ENCODE measurements at regions not wholly inside any gene's neighbourhood (a gene's known extent, or its start where the extent isn't known, plus 50 kb on each side); places are given as distances from the start of the nearest gene placed in this dataset.
"Not testable (repeated sequence)": the region's sequence is repeated elsewhere in the genome, so short reads cannot be mapped to it uniquely, and the experiment has no call there.

DNA sequence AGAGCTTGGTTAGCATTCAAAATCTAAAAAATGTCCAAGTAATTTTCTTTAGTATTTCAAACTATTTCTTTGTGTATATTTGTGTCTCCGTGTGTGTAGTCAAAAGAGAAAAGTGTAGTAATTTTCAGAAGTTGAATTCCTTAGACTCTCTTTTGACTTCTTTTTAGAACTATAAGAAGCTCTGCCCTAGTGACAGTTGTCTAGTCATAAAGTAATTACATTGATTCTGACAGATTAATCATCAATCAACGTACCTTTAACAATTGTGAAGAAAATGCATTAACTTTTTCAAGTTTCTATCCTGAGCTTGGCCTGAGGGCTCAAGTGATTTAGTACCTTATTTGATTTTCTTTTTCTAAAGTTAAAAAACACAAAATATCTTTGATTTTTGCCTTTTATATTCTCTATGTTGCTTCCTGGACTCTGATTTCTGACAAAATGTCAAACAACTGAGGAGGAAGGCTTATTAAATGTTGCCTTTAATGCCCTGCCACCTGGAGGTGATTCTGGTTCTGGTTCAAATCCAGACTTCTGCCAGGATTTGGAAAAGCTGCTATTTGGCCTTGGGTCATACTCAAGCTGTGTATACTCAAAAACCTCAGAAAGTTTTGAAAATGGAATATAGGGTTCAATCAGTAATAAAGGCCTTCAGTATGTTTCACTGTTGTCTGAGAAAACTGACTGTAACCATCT, 653.6 kb downstream of the NSUN3 start:
- DNase-seq: no peak

DNA sequence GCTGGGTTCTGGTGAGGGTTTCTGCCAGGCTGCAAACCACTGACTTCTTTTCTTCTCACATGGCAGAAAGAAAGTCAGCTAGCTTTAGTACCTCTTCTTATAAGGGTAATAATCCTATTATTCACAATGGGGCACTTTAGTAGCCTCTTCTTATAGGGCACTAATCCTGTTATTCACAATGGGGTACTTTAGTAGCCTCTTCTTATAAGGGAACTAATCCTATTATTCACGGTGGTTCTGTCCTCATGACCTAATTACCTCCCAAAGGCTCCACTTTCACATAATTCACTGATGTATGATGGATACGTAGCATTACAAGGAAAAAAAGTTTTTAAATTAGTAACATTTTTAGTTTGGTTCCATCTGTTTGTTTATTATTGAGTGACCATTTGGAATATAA, 671.3 kb downstream of the NSUN3 start:
- no peak for DNase-seq

DNA sequence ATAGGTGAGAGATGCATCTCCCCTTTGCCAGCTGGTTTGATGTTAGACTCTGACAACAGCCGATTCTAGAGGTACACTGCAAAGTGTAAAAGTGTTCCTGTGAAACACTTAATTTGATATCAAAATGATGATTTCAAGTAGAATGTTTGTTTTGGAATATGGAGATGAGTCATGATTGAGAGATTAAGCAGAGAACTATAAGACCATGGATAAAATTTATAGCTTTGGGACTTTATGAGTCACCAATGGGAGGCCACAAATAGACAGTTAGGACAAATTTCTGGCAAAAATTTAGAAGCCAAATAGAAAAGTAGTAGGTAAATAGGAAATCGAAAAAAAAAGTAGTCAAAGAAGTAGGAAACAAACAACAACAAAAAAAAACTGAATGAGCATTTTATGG, 672.5 kb downstream of the NSUN3 start:
- no peak for DNase-seq

DNA sequence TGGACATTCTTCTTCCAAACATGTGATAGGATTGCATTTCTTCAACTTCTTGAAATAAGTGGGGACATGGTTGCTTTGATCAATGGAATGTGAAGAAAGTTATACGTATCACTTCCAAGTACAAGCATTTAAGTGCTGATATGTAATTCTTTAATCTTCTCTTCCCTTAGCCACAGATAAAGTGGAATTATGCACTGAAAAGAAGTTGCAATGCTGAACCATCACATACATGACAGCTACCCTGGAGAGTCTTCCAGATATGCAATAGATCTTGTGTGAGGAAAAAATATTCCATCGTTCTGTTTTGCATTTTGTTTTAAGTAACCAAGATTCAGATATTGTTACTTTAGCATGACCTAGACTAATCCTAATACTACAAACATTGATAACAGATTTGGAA, 674.3 kb downstream of the NSUN3 start:
- DNase-seq: no peak

DNA sequence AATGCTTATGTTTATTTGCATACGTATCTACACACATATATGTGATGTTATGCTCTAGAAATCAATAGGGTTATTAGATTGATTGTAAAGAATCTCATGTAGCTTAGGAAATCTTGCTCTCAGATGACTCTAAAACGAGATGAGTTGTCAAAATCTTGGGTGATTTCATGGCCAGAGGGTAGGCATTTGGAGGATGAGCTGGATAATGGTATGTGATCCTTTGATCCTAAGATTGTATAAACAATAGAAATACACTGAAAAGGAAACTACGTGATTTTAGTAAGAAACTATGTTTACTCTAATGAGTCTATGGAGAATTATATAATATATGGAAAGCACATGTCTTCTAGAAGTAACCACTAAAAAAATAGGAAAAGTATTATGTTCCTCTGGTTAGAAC, 676.6 kb downstream of the NSUN3 start:
- no peak for DNase-seq

DNA sequence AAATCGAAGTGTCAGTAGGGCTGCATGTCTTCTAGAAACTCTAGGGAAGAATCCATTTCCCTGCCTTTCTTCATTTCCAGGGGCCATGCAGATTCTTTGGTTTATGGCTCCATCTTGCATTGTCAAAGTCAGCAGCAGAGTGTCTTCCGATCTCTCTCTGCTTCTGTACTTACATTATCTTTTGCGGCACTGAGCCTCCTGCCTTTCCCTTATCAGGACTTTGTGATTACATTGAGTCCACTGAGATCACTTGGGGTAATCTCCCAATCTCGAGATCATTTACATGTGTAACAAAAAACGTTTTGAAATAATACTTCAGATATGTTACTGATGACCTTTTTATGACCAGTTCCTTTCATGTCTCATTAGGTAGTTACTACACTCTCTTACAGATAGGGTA, 695.9 kb downstream of the NSUN3 start:
- DNase-seq: no peak

DNA sequence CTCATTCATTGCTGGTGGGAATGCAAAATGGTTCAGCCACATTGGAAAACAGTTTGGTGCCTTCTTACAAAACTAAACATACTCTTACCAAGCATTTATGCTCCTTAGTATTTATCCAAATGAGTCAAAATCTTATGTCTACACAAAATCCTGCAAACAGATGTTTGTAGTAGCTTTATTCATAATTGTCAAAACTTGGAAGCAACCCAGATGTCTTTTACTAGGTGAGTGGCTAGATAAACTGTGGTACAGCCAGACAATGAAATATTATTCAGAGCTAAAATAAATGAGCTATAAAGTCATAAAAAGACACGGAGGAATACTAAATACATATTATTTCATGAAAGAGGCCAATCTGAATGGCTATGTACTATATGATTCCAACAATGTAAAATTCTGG, 709.5 kb downstream of the NSUN3 start:
- no peak for DNase-seq

DNA sequence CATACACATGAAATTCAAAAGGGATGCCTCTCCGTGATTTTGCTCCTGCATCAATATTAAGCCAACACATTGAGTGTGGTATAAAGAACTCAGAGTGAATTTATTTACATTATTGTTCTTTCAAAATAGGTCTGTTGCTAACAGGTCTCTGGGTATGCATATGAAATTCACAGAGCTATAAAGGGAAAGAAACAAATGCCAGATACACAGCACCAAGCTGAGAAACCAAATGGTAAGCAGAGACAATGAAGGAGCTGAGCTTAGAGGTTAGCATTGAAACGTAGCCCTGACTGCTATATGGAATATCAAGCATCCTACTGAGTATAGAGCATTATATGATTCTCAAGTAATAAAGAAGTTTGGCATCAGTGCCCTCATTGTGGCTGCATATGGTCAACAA, 712.9 kb downstream of the NSUN3 start:
- DNase-seq: no peak

DNA sequence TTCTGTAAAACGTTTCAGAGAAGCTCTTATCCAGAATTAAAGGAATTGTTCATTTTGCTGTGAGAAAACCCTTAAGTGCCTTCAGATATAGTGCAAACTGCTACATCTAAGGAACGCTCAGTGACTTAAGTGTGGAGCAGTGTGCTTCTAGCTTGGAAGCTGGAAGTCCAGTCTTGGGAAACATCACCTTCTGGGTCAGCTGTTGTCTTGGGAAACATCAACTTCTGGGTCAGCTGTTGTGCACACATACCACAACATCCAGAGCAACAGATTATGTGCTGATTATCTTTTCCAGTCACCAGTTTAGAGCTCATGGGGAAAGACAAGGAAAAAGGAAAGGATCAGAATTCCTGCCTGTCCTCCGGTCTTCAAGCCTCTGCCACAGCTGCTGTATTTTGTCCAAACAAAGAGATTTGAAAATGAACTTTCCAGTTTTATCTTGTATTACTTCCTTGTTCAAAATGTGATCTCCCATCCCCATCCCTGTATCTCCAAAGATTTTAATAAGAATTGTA, 713.6 kb downstream of the NSUN3 start:
- DNase-seq: no peak

DNA sequence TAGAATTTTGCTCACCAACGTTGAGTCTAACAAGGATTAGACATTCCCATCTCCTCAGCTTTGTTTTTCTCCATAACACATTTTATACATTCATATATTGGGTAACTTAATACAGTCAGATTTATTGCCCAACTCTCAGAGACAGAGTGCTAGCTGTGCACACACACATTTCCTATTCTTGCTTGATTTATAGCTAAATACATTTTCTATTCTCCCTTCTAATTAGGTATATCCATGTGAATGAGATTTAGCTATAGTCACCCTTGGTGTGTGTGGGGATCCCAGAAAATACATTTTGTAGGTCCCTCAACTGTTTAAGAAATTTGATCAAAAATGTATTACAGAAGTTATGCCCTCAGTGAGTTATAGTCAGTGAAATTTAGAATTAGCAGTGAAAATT, 715.4 kb downstream of the NSUN3 start:
- DNase-seq: no peak

DNA sequence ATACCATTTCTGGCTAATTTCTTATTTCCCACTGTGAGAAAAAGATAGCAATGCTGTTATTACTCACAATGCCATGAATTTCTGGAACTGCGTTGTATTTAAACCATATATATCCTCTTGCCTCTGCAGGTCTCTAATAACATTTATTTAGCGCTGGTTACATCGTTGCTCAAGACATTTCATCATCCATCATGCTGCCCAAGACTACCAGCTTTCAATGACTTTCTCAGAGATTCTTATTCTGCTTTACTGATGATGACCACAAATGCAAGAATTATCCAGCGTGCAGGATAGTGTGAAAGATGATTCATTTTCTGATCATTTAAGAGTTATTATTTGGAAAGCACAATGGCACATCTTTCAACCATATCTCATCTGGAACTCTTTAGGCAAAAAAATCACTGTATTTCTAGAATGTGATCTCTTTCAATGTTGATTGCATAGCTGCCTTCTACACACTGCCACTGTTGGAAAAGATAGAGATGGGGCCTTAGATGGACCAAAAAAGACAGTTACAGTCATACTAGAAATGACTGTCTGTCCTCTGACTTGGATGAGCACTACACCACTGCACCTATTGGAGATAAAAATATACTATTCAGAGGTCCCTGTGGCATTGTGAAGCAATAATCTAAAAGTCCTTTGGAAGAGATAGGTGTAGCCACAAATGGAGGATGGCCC, 716.1 kb downstream of the NSUN3 start:
- DNase-seq: no peak

DNA sequence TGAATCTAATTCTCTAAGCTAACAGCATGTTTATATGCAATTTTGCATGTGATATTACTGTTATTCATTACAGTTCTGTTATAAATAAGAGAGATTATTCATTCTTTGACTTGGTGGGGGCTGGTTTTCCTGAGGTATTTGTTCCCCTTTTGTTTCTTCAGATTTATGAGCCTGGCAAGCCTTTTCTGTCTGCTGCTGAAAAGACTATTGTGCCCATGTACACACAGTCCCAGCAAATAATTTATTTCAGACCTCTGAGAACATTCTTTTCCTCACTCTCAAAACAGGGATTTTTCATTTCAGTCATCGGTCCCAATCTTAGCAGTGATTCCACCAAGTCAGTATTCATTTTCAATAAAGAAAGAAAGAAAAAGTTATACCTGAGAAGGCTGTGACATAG, 716.8 kb downstream of the NSUN3 start:
- no peak for DNase-seq

DNA sequence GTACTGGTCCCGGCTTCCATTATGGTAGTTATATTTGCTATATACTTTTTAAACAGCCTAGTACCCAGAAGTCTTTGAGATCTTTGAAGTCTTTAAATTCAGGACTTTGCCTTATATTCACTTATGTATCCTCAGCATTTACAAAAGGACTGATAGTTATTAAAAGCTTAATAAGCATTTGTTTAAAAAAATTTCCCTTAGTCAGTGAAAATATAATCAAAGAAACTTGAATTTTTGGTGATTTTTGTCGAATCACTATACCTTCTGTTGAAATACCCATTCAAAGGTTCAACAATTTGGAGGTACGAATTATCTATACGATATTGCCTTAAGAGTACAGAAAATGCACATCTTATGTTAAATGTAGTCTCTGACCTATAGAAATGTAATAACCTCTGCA, 721.4 kb downstream of the NSUN3 start:
- no peak for DNase-seq

DNA sequence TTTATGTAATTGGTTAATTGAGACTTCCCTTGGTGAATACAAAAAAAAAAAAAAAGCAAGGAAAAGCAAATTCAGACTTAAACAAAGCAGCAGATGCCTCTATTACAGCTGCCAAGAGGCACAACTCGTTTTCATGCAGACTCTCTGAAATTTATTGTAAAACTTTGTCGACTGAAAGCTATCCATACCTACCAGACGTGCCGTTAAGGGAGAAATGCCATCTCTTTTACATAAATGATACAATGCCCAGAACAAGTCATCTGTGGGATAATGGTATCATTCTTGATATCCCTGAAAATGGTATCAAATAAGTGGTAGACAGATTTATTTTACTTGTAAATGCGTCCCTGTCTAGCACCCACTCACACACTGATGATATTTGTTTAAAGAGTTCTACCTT, 724.2 kb downstream of the NSUN3 start:
- no peak for DNase-seq

DNA sequence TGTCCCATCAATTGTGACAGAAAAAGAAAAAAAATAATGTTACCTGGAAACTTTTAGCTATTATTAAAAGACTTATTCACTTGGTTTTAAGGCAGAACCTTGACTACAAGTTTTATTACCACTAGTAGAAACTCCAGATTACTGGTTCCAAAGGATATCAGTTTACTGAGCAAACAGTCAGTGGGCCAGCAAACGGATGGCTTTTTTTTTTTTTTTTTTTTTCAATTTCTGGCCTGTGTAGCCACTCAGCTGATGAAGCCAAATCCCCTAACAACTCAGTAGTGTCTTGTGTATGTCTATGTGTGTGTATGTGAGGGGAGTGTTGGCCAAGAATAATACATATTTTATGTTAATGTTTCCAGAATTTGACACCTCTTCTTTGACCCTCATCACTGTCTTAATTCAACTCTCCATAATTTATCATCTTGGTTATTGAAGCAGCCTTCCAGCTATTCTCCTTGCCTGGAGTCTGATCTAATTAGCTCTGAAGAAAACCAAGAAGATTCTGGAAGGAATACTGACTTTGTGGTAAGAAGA, 724.9 kb downstream of the NSUN3 start:
- DNase-seq: no peak

DNA sequence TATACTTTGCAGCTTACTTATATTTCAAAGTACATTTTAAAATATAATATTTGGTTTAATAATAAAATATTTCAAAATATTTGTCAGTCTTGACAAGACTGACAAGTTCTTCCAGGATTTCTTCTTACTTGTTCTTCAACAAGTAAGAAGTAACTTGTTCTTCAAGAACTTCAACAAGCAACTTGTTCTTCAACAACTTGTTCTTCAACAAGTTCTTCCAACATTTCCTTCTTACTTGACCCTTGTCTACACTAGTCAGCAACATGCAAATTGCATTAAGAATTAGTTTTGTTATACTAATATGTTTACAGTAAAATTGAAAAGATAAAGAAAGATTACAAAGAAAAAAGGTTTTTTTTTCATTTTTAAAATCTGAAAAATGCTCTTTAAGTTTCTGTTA, 731.7 kb downstream of the NSUN3 start:
- no peak for DNase-seq

DNA sequence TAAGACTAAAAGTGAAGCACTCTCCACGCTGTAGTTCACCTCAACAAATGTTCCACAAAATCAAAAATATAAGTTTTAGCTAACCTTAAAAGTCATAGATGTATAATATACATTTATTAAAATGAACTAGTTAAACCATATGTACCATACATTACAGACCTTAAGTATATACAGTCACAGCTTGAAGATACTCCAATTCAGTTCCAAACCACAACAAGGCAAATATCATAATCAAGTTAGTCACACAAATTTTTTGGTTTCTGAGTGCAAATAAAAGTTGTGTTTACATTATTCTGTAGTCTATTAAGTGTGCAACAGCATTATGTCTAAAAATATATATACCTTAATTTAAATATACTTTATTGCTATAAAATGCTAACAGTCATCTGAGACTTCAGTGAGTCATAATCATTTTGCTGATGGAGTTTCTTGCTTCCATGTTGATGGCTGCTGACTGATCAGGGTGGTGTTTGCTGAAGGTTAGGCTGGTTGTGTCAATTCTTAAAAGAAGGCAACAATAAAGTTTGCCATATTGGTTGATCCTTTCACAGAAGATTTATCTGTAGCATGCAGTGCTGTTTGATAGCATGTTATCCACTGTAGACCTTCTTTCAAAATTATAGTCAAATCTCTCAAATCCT, 736.7 kb downstream of the NSUN3 start:
- DNase-seq: no peak

DNA sequence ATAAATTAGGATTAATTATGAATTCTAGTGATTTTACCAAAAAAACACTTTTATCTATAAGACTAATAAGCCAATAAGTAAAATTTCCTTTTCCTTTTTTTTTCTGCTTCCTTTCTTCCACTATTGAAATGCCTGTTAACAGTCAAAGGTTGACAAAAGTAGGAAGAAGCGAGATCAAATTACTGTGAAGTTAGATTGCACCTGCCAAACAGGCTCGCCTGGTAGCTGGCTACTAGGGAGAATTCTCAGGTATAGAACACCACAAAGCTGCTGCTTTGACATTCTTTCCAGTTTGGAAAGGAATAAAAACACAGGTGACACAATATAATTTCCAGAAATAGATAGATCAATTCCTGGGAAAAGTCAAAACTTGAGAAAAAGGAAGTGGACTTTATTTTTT, 749.0 kb downstream of the NSUN3 start:
- DNase-seq: no peak

DNA sequence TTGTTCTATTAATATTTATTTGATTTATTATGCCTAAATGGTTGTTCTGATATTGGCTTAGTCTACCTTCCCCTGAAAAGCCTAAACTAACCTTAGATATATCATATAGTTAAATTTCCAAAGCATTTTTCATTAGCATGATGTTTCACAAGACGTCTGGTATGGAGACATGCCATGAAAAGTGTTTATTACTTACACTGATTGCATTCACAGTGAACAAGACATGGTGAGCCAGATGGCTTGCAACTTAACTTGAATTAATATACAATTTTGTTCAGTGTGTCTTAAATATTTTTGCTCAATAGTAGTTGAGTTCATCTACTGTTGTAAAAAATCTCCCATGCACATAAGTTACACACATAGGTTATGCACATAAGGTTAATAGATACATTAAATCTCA, 758.4 kb downstream of the NSUN3 start:
- no peak for DNase-seq

DNA sequence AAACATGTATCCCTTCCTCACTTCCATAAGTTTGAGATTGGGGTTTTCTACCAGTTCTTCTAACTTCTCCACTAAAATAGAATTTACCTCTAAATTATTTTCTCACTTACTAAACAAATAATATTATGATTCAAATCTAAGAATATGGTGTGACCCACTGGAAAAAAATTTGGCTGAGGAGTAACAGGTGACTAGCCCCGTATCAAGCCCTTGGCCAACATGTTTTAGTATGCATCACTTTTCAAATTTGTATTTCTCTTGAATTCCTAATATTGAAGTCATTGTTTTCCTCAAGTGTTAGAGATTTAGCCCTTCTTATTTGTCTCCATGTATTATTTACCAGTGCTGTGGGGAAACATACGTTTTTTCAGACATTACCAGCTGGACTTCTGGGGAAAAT, 759.4 kb downstream of the NSUN3 start:
- no peak for DNase-seq

DNA sequence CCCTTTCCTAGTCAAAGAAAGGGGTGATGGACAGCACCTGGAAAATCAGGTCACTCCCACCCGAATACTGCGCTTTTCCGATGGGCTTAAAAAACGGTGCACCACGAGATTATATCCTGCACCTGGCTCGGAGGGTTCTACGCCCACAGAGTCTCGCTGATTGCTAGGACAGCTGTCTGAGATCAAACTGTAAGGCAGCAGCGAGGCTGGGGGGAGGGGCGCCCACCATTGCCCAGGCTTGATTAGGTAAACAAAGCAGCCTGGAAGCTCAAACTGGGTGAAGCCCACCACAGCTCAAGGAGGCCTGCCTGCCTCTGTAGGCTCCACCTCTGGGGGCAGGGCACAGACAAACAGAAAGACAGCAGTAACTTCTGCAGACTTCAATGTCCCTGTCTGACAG, 783.4 kb downstream of the NSUN3 start:
- DNase-seq: not testable (repeated sequence)

DNA sequence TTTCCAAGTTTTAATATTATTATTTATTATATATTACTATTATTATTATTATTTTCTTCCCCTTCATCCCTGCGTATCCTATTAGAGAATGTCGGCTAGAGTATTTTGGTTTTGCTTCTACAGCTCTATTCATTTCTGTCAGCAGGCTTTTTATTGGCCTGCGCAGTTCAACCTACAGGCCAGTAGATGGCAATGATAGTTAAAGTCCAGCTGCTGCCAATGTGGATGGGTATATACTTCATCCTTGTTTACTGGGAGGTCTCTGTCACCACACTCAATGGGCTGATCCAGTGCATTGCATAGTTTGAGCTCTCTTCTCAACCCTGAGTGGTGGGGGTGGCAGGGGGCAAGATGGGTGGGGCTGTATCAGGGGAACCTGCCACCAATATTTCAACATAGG, 799.8 kb downstream of the NSUN3 start:
- no peak for DNase-seq

DNA sequence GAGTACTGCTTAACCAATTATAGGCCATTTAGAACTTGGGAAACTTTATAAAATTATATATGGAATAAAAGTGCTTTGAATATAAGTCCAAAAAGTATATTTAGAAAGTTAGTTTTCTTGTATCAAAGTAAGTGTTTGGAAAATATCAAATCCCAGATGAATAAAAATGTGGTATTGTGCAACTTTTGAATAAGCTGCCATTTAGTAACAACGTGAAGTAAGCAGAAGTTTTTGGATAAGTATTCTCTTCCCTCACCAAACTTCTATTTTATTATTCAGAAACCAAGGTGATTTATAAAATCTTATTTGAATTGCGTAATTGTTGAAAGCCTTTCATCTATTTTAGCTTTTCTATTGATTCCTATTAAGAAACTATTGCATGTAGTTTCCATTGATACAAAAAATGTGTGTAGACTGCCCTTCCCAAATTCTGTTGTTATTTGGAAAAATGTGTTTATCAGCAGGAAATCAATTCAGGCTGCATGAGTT, 806.2 kb downstream of the NSUN3 start:
- no peak for DNase-seq

DNA sequence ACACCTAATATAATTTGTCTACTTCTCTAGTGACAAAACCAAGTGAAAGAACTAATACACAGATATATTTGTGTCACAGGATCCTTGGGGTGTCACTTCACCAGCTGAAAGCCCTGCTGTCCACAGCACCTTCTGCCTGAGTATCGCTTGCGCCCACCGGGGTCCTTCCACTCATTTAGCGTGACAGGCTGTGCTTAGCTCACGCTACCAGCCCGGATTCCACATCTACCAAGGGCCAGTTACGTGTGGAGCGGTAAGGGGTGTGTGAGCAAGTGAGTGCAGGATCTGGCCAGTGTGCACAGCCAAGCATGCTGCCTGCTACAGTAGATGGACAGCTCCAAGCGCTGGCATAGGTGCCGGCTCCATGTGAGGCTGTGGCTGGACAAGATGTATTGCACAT, 810.9 kb downstream of the NSUN3 start:
- DNase-seq: no peak

All from DMS 273 treated with DMSO at 0.1 percent for 48 hours (cell line).